ENCODE measurements at regions not wholly inside any gene's neighbourhood (a gene's known extent, or its start where the extent isn't known, plus 50 kb on each side); places are given as distances from the start of the nearest gene placed in this dataset.
"Not testable (repeated sequence)": the region's sequence is repeated elsewhere in the genome, so short reads cannot be mapped to it uniquely, and the experiment has no call there.

GRCh38 chr4:22625311-22625710, 67.4 kb upstream of the GBA3 start:
- H3K27ac Mint-ChIP-seq (ENCODE audit: unreplicated experiment) = no peak overlapping the region

GRCh38 chr4:22627851-22628250, 64.9 kb upstream of the GBA3 start:
- not testable (repeated sequence) for H3K27me3 Mint-ChIP-seq (ENCODE audit: unreplicated experiment); H3K4me3 Mint-ChIP-seq (ENCODE audit: unreplicated experiment); H3K9me3 Mint-ChIP-seq (ENCODE audit: unreplicated experiment); DNase-seq; H3K27ac Mint-ChIP-seq (ENCODE audit: unreplicated experiment); H3K36me3 Mint-ChIP-seq (ENCODE audit: unreplicated experiment); H3K4me1 Mint-ChIP-seq (ENCODE audit: low read depth, unreplicated experiment)

More at GRCh38 chr4:22625311-22625710, 67.4 kb upstream of the GBA3 start:
- H3K27me3 Mint-ChIP-seq (ENCODE audit: unreplicated experiment) = peaks cover 2% of the 10 kb centered on the region
- no peak for DNase-seq
- peaks cover 9% of the 10 kb centered on the region for H3K4me1 Mint-ChIP-seq (ENCODE audit: low read depth, unreplicated experiment)
- H3K36me3 Mint-ChIP-seq (ENCODE audit: unreplicated experiment) = no peaks in the 10 kb centered on the region
- peaks cover 1% of the 10 kb centered on the region for H3K9me3 Mint-ChIP-seq (ENCODE audit: unreplicated experiment)
- no peak overlapping the region for H3K4me3 Mint-ChIP-seq (ENCODE audit: unreplicated experiment)
- no peak for TF ChIP-seq CTCF (IDR thresholded peaks at IDR 0.05; ENCODE audit: partially characterized antibody, unreplicated experiment)

- not testable (repeated sequence) for H3K27ac Mint-ChIP-seq (ENCODE audit: unreplicated experiment); H3K4me3 Mint-ChIP-seq (ENCODE audit: unreplicated experiment); DNase-seq
These were observed 62.4 kb upstream of the GBA3 start for GRCh38 chr4:22630161-22630975.

GRCh38 chr4:22631167-22631566, 61.6 kb upstream of the GBA3 start:
- not testable (repeated sequence) for H3K27ac Mint-ChIP-seq (ENCODE audit: unreplicated experiment); H3K9me3 Mint-ChIP-seq (ENCODE audit: unreplicated experiment); H3K36me3 Mint-ChIP-seq (ENCODE audit: unreplicated experiment); DNase-seq; H3K4me3 Mint-ChIP-seq (ENCODE audit: unreplicated experiment); H3K27me3 Mint-ChIP-seq (ENCODE audit: unreplicated experiment)
- peaks cover 11% of the 10 kb centered on the region for H3K4me1 Mint-ChIP-seq (ENCODE audit: low read depth, unreplicated experiment)

More at GRCh38 chr4:22630161-22630975, 62.4 kb upstream of the GBA3 start:
- not testable (repeated sequence) for H3K36me3 Mint-ChIP-seq (ENCODE audit: unreplicated experiment); H3K27me3 Mint-ChIP-seq (ENCODE audit: unreplicated experiment); H3K9me3 Mint-ChIP-seq (ENCODE audit: unreplicated experiment)
- H3K4me1 Mint-ChIP-seq (ENCODE audit: low read depth, unreplicated experiment) = peaks cover 15% of the 10 kb centered on the region

GRCh38 chr4:22634541-22635181, 58.1 kb upstream of the GBA3 start:
- Mint-ChIP-seq H3K9me3 (ENCODE audit: unreplicated experiment) (peaks cover 3% of the 10 kb centered on the region), H3K4me3 (ENCODE audit: unreplicated experiment) (no peak overlapping the region), H3K27ac (ENCODE audit: unreplicated experiment) (no peak overlapping the region), H3K4me1 (ENCODE audit: low read depth, unreplicated experiment) (peaks cover 8% of the 10 kb centered on the region), H3K27me3 (ENCODE audit: unreplicated experiment) (no peaks in the 10 kb centered on the region), H3K36me3 (ENCODE audit: unreplicated experiment) (peaks cover 5% of the 10 kb centered on the region)
- DNase-seq = no peak
- no peak for TF ChIP-seq CTCF (IDR thresholded peaks at IDR 0.05; ENCODE audit: partially characterized antibody, unreplicated experiment)

- not testable (repeated sequence) for H3K27me3 Mint-ChIP-seq (ENCODE audit: unreplicated experiment); H3K4me3 Mint-ChIP-seq (ENCODE audit: unreplicated experiment)
These were observed 57.6 kb upstream of the GBA3 start for GRCh38 chr4:22635182-22635549.

GRCh38 chr4:22635692-22636091, 57.0 kb upstream of the GBA3 start:
- TF ChIP-seq CTCF (IDR thresholded peaks at IDR 0.05; ENCODE audit: partially characterized antibody, unreplicated experiment) = no peak
- H3K9me3 Mint-ChIP-seq (ENCODE audit: unreplicated experiment) = peaks cover 3% of the 10 kb centered on the region
- H3K4me1 Mint-ChIP-seq (ENCODE audit: low read depth, unreplicated experiment) = peaks cover 8% of the 10 kb centered on the region
- no peak for DNase-seq
- H3K4me3 Mint-ChIP-seq (ENCODE audit: unreplicated experiment) = no peak overlapping the region
- H3K36me3 Mint-ChIP-seq (ENCODE audit: unreplicated experiment) = peaks cover 9% of the 10 kb centered on the region
- no peak overlapping the region for H3K27ac Mint-ChIP-seq (ENCODE audit: unreplicated experiment)
- H3K27me3 Mint-ChIP-seq (ENCODE audit: unreplicated experiment) = no peaks in the 10 kb centered on the region

More at GRCh38 chr4:22635182-22635549, 57.6 kb upstream of the GBA3 start:
- not testable (repeated sequence) for H3K9me3 Mint-ChIP-seq (ENCODE audit: unreplicated experiment); H3K36me3 Mint-ChIP-seq (ENCODE audit: unreplicated experiment); H3K4me1 Mint-ChIP-seq (ENCODE audit: low read depth, unreplicated experiment); DNase-seq; H3K27ac Mint-ChIP-seq (ENCODE audit: unreplicated experiment)
